ENCODE measurements at regions not wholly inside any gene's neighbourhood (a gene's known extent, or its start where the extent isn't known, plus 50 kb on each side); places are given as distances from the start of the nearest gene placed in this dataset.

DNA sequence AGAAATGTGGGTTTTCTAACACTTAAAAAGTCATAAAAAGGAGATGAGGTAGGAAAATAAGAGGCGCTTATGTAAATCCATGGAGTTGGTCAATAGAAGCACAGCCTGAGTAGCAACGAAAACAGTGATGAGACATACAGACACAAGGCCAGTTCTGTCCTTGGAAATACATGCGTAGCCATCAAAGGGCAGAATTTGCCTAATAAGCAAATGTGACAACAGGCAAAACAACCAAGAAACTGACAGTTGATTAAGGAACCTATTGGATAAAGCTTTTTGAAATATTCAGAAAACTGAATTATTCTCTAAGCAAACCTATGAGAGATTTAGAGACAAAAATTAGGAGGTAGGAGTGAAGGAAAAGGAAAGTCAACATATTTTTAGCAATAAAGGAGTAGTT lies 586.3 kb downstream of the PLCL1 start:
- no peaks in the 10 kb centered on the region for H3K9me1 ChIP-seq (replicated peaks; ENCODE audit: control insufficient read depth, extremely low read depth, insufficient read depth, low read length)
- H3K36me3 ChIP-seq (ENCODE audit: control insufficient read depth in 2 of 2, extremely low read depth in 1 of 2, insufficient read depth in 2 of 2, low read length in 2 of 2): no peaks in the 10 kb centered on the region
- no peaks in the 10 kb centered on the region for H3K79me2 ChIP-seq (ENCODE audit: control insufficient read depth, insufficient read depth, low read length)
- no peaks in the 10 kb centered on the region for H3K4me1 ChIP-seq (ENCODE audit: control insufficient read depth, extremely low read depth, insufficient read depth, low read length)
- CTCF ChIA-PET: no interaction called here
- BruUV-seq (replicated peaks): no TSS peak
- H4K20me1 ChIP-seq (replicated peaks; ENCODE audit: control insufficient read depth, extremely low read depth, insufficient read depth, low read length): no peaks in the 10 kb centered on the region
- dilution Hi-C loops (cut with MboI; ENCODE audit: extremely low pct_ligation_motif_present, low sequenced_read_pairs) (no loop called here), intact Hi-C loops (cut with micrococcal nuclease) (no loop called here)
- POLR2A ChIA-PET: no interaction called here
- H3K9ac ChIP-seq (replicated peaks; ENCODE audit: extremely low read depth, insufficient read depth, low read length): no peak overlapping the region
- no peak overlapping the region for H2AFZ ChIP-seq (ENCODE audit: low read depth, low read length)
- no peak overlapping the region for H3K27ac ChIP-seq (ENCODE audit: insufficient read depth, low read depth, low read length)
- FAIRE-seq (no peak), DNase-seq (ENCODE audit: low read depth, low spot score) (no peak)
- TF ChIP-seq JUN (IDR thresholded peaks at IDR 0.05; ENCODE audit: borderline replicate concordance, insufficient read depth, insufficient read length, low read depth): no peak
- no peak for TF ChIP-seq MYC (IDR thresholded peaks at IDR 0.05; ENCODE audit: low read depth, low read length)
- TF ChIP-seq GATA2 (IDR thresholded peaks at IDR 0.05; ENCODE audit: insufficient read depth, insufficient read length, low read depth, low read length): no peak
- TF ChIP-seq FOS (IDR thresholded peaks at IDR 0.05; ENCODE audit: borderline replicate concordance, insufficient read depth, low read length): no peak
- TF ChIP-seq, protein P1, sequence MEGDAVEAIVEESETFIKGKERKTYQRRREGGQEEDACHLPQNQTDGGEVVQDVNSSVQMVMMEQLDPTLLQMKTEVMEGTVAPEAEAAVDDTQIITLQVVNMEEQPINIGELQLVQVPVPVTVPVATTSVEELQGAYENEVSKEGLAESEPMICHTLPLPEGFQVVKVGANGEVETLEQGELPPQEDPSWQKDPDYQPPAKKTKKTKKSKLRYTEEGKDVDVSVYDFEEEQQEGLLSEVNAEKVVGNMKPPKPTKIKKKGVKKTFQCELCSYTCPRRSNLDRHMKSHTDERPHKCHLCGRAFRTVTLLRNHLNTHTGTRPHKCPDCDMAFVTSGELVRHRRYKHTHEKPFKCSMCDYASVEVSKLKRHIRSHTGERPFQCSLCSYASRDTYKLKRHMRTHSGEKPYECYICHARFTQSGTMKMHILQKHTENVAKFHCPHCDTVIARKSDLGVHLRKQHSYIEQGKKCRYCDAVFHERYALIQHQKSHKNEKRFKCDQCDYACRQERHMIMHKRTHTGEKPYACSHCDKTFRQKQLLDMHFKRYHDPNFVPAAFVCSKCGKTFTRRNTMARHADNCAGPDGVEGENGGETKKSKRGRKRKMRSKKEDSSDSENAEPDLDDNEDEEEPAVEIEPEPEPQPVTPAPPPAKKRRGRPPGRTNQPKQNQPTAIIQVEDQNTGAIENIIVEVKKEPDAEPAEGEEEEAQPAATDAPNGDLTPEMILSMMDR (IDR thresholded peaks at IDR 0.05; ENCODE audit: extremely low read depth in 1 of 2, insufficient read depth in 1 of 2, low read depth in 1 of 2, low read length in 2 of 2): no peak
- no peak for TF ChIP-seq EZH2 (IDR thresholded peaks at IDR 0.05; ENCODE audit: borderline replicate concordance, low read depth, low read length, severe bottlenecking)
- TF ChIP-seq POLR2AphosphoS5 (IDR thresholded peaks at IDR 0.05; ENCODE audit: insufficient read depth, low read depth, low read length): no peak
- TF ChIP-seq, protein P2, sequence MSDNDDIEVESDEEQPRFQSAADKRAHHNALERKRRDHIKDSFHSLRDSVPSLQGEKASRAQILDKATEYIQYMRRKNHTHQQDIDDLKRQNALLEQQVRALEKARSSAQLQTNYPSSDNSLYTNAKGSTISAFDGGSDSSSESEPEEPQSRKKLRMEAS (IDR thresholded peaks at IDR 0.05; ENCODE audit: insufficient read depth, insufficient read length): no peak
- TF ChIP-seq POLR2A (IDR thresholded peaks at IDR 0.05; ENCODE audit: low read depth, low read length): no peak
- no peak overlapping the region for H3K4me2 ChIP-seq (ENCODE audit: insufficient read depth, low read length)
- no peaks in the 10 kb centered on the region for H3K9me3 ChIP-seq (replicated peaks; ENCODE audit: control insufficient read depth, insufficient read depth, low read length)
- no peaks in the 10 kb centered on the region for H3K27me3 ChIP-seq (ENCODE audit: control insufficient read depth in 2 of 2, insufficient read depth in 2 of 2, low read length in 2 of 2)
- H3K4me3 ChIP-seq (replicated peaks in 1 of 3; ENCODE audit: insufficient read depth in 1 of 3, low read depth in 1 of 3, low read length in 3 of 3): no peak overlapping the region
